Islet of Langerhans (tissue), 1 donor: ENCODE measurements at regions not wholly inside any gene's neighbourhood (a gene's known extent, or its start where the extent isn't known, plus 50 kb on each side); places are given as distances from the start of the nearest gene placed in this dataset.

Experiments used
- FAIRE-seq: peaks from one replicate; lab custom pipeline; 2011; peaks lifted over from hg19 to GRCh38; lab: Jason Lieb, UNC

GRCh38 chr6:40973304-40973703 is 65.7 kb downstream of the UNC5CL start:
- no peak for FAIRE-seq

- no peak for FAIRE-seq
These were observed 66.2 kb downstream of the UNC5CL start for GRCh38 chr6:40972814-40973213.

GRCh38 chr6:40972190-40972589 is 66.8 kb downstream of the UNC5CL start:
- no peak for FAIRE-seq

GRCh38 chr6:40968620-40969164 is 70.3 kb downstream of the UNC5CL start:
- no peak for FAIRE-seq

- no peak for FAIRE-seq
These were observed 72.2 kb downstream of the UNC5CL start for GRCh38 chr6:40966860-40967259.

- no peak for FAIRE-seq
These were observed 74.0 kb downstream of the UNC5CL start for GRCh38 chr6:40965046-40965445.

GRCh38 chr6:40963019-40963418 is 76.0 kb downstream of the UNC5CL start:
- no peak for FAIRE-seq

- no peak for FAIRE-seq
These were observed 76.8 kb downstream of the UNC5CL start for GRCh38 chr6:40962241-40962640.

- no peak for FAIRE-seq
These were observed 77.2 kb downstream of the UNC5CL start for GRCh38 chr6:40961831-40962230.

- no peak for FAIRE-seq
These were observed 78.1 kb downstream of the UNC5CL start for GRCh38 chr6:40960742-40961430.

GRCh38 chr6:40959781-40960327 is 79.2 kb downstream of the UNC5CL start:
- no peak for FAIRE-seq

GRCh38 chr6:40958738-40959137 is 80.3 kb downstream of the UNC5CL start:
- FAIRE-seq = no peak

GRCh38 chr6:40957616-40958492 is 81.2 kb downstream of the UNC5CL start:
- FAIRE-seq = no peak

- FAIRE-seq = no peak
These were observed 82.1 kb downstream of the UNC5CL start for GRCh38 chr6:40956936-40957335.

GRCh38 chr6:40955178-40955545 is 83.9 kb downstream of the UNC5CL start:
- no peak for FAIRE-seq

- no peak for FAIRE-seq
These were observed 84.4 kb downstream of the UNC5CL start for GRCh38 chr6:40954446-40955177.

- no peak for FAIRE-seq
These were observed 85.5 kb downstream of the UNC5CL start for GRCh38 chr6:40953486-40953885.

GRCh38 chr6:40950986-40951698 is 87.9 kb downstream of the UNC5CL start:
- no peak for FAIRE-seq

- FAIRE-seq = no peak
These were observed 90.5 kb downstream of the UNC5CL start for GRCh38 chr6:40948570-40948969.

GRCh38 chr6:40947876-40948526 is 91.0 kb downstream of the UNC5CL start:
- FAIRE-seq = no peak

- no peak for FAIRE-seq
These were observed 92.2 kb downstream of the UNC5CL start for GRCh38 chr6:40946738-40947301.
